T-cell (primary cell): ENCODE measurements at regions not wholly inside any gene's neighbourhood (a gene's known extent, or its start where the extent isn't known, plus 50 kb on each side); places are given as distances from the start of the nearest gene placed in this dataset.

ENCODE experiments used
- ATAC-seq, 4 experiments: fragments of 200-7000 bp in 3 of 4; fragments of 150-1000 bp in 1 of 4; cut with Tn5 transposase; replicated peaks in 1 of 4; 1 replicate in 3 of 4; 2 replicates in 1 of 4; pipeline ENCODE4 v1.10.0; 2021; ENCODE audit warnings: moderate library complexity in 3 of 4, mild to moderate bottlenecking in 2 of 4, moderate number of reproducible peaks in 1 of 4
- CTCF ChIA-PET, 2 donors: fragments of 300-600 bp; sonication (Branson Sonifier 250); formaldehyde crosslinking; loops; one replicate each; lab custom pipeline; 2022; ENCODE audit warnings: antibody characterized with exemption in 2 of 2; lab: Charles Lee
- POLR2A ChIA-PET, 2 donors: fragments of 300-600 bp; sonication (Branson Sonifier 250); formaldehyde crosslinking; loops; one replicate each; lab custom pipeline; 2022; ENCODE audit warnings: antibody characterized with exemption in 2 of 2; lab: Charles Lee
- DNase-seq, 35 experiments: peaks; one replicate each; pipeline versions ENCODE4 v3.0.0 to v3.0.0-alpha.2; 2013 to 2023
- H3K27ac ChIP-seq: one replicate; pipeline ENCODE4 v1.5.1; 2013; ENCODE audit warnings: low read length
- H3K27me3 ChIP-seq, 2 experiments: replicated peaks in 1 of 2; 1 replicate in 1 of 2; 2 replicates in 1 of 2; pipeline versions ENCODE4 v1.6.1 to v1.7.0; 2013; ENCODE audit warnings: low read length in 1 of 2, mixed read lengths in 1 of 2; ENCODE audit not compliant: control insufficient read depth in 2 of 2, insufficient read depth in 2 of 2; ENCODE audit errors: extremely low read depth in 1 of 2
- H3K36me3 ChIP-seq, 2 donors: 1 replicate in 1 of 2; 2 replicates in 1 of 2; pipeline versions ENCODE4 v1.6.1 to v1.7.0; 2013; ENCODE audit warnings: low read length in 1 of 2; ENCODE audit not compliant: control insufficient read depth in 2 of 2, insufficient read depth in 1 of 2; ENCODE audit errors: extremely low read depth in 1 of 2
- H3K4me1 ChIP-seq, 2 experiments: 1 replicate in 1 of 2; 2 replicates in 1 of 2; pipeline versions ENCODE4 v1.6.1 to v1.7.0; 2013; ENCODE audit warnings: low read length in 2 of 2, mixed read lengths in 1 of 2; ENCODE audit not compliant: insufficient read depth in 2 of 2, control insufficient read depth in 1 of 2; ENCODE audit errors: extremely low read depth in 1 of 2
- H3K4me3 ChIP-seq, 2 donors: 1 replicate in 1 of 2; 2 replicates in 1 of 2; pipeline versions ENCODE4 v1.5.1 to v1.7.0; 2013; ENCODE audit warnings: mild to moderate bottlenecking in 2 of 2, low read length in 1 of 2, moderate library complexity in 1 of 2; ENCODE audit not compliant: control insufficient read depth in 1 of 2; ENCODE audit errors: extremely low read depth in 1 of 2
- H3K9me3 ChIP-seq: 2 replicates; pipeline ENCODE4 v1.7.0; 2013
- H3K27ac Mint-ChIP-seq, 2 donors: one replicate each; pipeline ENCODE4 v1.8.0; 2020 to 2021; ENCODE audit warnings: mild to moderate bottlenecking in 2 of 2, mixed read lengths in 2 of 2
- H3K27me3 Mint-ChIP-seq, 2 donors: one replicate each; pipeline ENCODE4 v1.8.0; 2021 to 2022; ENCODE audit warnings: mixed read lengths in 2 of 2
- H3K36me3 Mint-ChIP-seq: one replicate; pipeline ENCODE4 v1.8.0; 2021; ENCODE audit warnings: mixed read lengths
- H3K4me1 Mint-ChIP-seq, 3 donors: one replicate each; pipeline ENCODE4 v1.8.0; 2020 to 2022; ENCODE audit warnings: mixed read lengths in 3 of 3, mild to moderate bottlenecking in 1 of 3
- H3K4me3 Mint-ChIP-seq, 3 donors: one replicate each; pipeline ENCODE4 v1.8.0; 2020 to 2022; ENCODE audit warnings: mild to moderate bottlenecking in 3 of 3, mixed read lengths in 3 of 3, moderate library complexity in 3 of 3
- H3K9me3 Mint-ChIP-seq, 3 donors: one replicate each; pipeline ENCODE4 v1.8.0; 2020 to 2022; ENCODE audit warnings: mixed read lengths in 3 of 3
- WGBS: methylation state at CpG from one replicate; pipeline ENCODE4 v1.1.5; 2013; ENCODE audit warnings: missing lambda C conversion rate; ENCODE audit not compliant: insufficient coverage; 5-methylcytosine and 5-hydroxymethylcytosine counted together

- no peak overlapping the region for H3K27ac Mint-ChIP-seq
These were observed 411.4 kb downstream of the IRX1 start for GRCh38 chr5:4007001-4007400.

GRCh38 chr5:4011943-4012342 is 416.3 kb downstream of the IRX1 start:
- H3K9me3 ChIP-seq = no peaks in the 10 kb centered on the region
- H3K27me3 Mint-ChIP-seq = no peaks in the 10 kb centered on the region
- no peaks in the 10 kb centered on the region for H3K27me3 ChIP-seq
- no peaks in the 10 kb centered on the region for H3K36me3 ChIP-seq
- 90% methylated on average over 5 of the region's 6 CpGs for WGBS
- peaks cover 0 to 2% (median 0%) of the 10 kb centered on the region in 3 donors for H3K4me1 Mint-ChIP-seq
- DNase-seq = no peak
- CTCF ChIA-PET = no interaction called here
- ATAC-seq = no peak
- H3K4me1 ChIP-seq = no peaks in the 10 kb centered on the region
- H3K9me3 Mint-ChIP-seq = peaks cover 2 to 5% (median 3%) of the 10 kb centered on the region in 3 donors
- no peaks in the 10 kb centered on the region for H3K36me3 Mint-ChIP-seq
- H3K27ac ChIP-seq = no peak overlapping the region
- no peak overlapping the region for H3K4me3 Mint-ChIP-seq
- POLR2A ChIA-PET = no interaction called here
- no peak overlapping the region for H3K27ac Mint-ChIP-seq
- H3K4me3 ChIP-seq = no peak overlapping the region

More at GRCh38 chr5:4007001-4007400, 411.4 kb downstream of the IRX1 start:
- Mint-ChIP-seq H3K4me3 (no peak overlapping the region), H3K27me3 (no peaks in the 10 kb centered on the region), H3K9me3 (peaks cover 3 to 7% (median 4%) of the 10 kb centered on the region in 3 donors), H3K36me3 (no peaks in the 10 kb centered on the region), H3K4me1 (no peaks in the 10 kb centered on the region)
- WGBS = no CpG with 5 or more reads among the region's 3 CpGs
- CTCF ChIA-PET = no interaction called here
- Histone ChIP-seq H3K36me3 (no peaks in the 10 kb centered on the region), H3K27me3 (no peaks in the 10 kb centered on the region), H3K9me3 (no peaks in the 10 kb centered on the region), H3K4me1 (no peaks in the 10 kb centered on the region), H3K4me3 (no peak overlapping the region), H3K27ac (no peak overlapping the region)
- POLR2A ChIA-PET = no interaction called here
- no peak for DNase-seq
- ATAC-seq = no peak

- Mint-ChIP-seq H3K9me3 (peaks cover 4 to 6% (median 5%) of the 10 kb centered on the region in 3 donors), H3K27ac (no peak overlapping the region), H3K27me3 (no peaks in the 10 kb centered on the region), H3K36me3 (no peaks in the 10 kb centered on the region), H3K4me3 (no peak overlapping the region), H3K4me1 (peaks cover 0 to 2% (median 0%) of the 10 kb centered on the region in 3 donors)
- Histone ChIP-seq H3K4me3 (no peak overlapping the region), H3K4me1 (no peaks in the 10 kb centered on the region), H3K27ac (no peak overlapping the region), H3K36me3 (no peaks in the 10 kb centered on the region), H3K27me3 (no peaks in the 10 kb centered on the region), H3K9me3 (no peaks in the 10 kb centered on the region)
- POLR2A ChIA-PET = no interaction called here
- CTCF ChIA-PET = no interaction called here
- DNase-seq (no peak), ATAC-seq (no peak)
- 89% methylated on average over 11 of the region's 20 CpGs for WGBS
These were observed 417.7 kb downstream of the IRX1 start for GRCh38 chr5:4013106-4013898.

DNA sequence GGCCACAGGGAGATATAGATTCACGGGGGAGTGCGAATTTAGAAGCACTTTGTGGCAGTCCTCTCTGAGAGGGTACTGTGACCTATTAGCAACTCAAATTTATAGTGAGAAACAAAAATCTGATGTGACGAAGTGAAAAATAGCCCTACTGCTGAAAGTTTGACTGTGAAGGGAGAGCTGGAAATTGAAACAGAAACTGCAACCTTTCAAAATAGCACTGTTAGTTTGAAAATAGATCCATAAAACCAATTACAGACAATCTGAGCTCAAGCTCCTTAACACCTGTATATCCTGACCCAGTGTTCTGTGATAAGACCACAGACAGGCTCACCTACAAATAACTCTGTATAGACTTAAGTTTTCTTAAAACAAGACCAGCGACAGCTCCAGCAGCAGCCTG is 420.1 kb downstream of the IRX1 start:
- H3K36me3 Mint-ChIP-seq = no peaks in the 10 kb centered on the region
- POLR2A ChIA-PET = no interaction called here
- Histone ChIP-seq H3K4me1 (no peaks in the 10 kb centered on the region), H3K27me3 (no peaks in the 10 kb centered on the region), H3K27ac (no peak overlapping the region), H3K36me3 (no peaks in the 10 kb centered on the region), H3K4me3 (no peak overlapping the region), H3K9me3 (no peaks in the 10 kb centered on the region)
- H3K27me3 Mint-ChIP-seq = no peaks in the 10 kb centered on the region
- ATAC-seq = no peak
- WGBS = 94% methylated on average over 2 of the region's 4 CpGs
- H3K9me3 Mint-ChIP-seq = peaks cover 5 to 9% (median 6%) of the 10 kb centered on the region in 3 donors
- H3K4me3 Mint-ChIP-seq = no peak overlapping the region
- CTCF ChIA-PET = no interaction called here
- peaks cover 0 to 2% (median 0%) of the 10 kb centered on the region in 3 donors for H3K4me1 Mint-ChIP-seq
- H3K27ac Mint-ChIP-seq = no peak overlapping the region
- no peak for DNase-seq

DNA sequence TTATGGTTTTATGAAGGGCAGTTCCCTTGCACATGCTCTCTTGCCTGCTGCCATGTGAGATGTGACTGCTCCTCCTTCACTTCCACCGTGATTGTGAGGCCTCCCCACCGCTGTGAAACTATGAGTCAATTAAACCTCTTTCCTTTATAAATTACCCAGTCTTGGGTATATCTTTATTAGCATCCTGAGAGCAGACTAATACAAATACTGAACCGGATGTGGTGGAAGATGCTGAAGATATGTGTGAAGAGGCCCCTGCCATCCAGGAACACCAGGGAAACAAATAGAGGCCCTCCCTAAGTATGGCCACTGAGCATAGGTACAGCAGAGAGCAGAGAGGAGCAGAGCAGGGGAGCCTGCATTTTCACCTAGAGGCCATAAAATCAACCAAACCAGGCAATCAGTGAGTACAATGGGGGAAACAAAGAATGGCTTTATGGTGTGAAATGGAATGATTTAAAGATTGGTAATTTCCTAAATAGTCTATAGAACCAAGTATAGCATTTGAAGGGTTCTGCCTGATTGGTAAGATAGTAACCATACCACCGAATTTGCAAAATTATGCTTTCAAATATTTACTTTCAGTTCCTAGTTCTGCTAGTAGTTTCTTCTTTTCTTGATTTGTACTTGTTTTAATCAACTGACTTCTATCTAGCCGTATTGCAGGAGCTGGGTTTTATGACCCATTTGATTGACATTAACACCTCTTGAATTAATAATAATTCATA is 421.6 kb downstream of the IRX1 start:
- peaks cover 0 to 2% (median 0%) of the 10 kb centered on the region in 3 donors for H3K4me1 Mint-ChIP-seq
- DNase-seq = no peak
- CTCF ChIA-PET = no interaction called here
- Histone ChIP-seq H3K27me3 (no peaks in the 10 kb centered on the region), H3K4me3 (no peak overlapping the region), H3K36me3 (no peaks in the 10 kb centered on the region), H3K27ac (no peak overlapping the region), H3K4me1 (no peaks in the 10 kb centered on the region), H3K9me3 (no peaks in the 10 kb centered on the region)
- no peaks in the 10 kb centered on the region for H3K27me3 Mint-ChIP-seq
- WGBS = no CpG with 5 or more reads among the region's 5 CpGs
- no peak overlapping the region for H3K4me3 Mint-ChIP-seq
- no peaks in the 10 kb centered on the region for H3K36me3 Mint-ChIP-seq
- no peak overlapping the region for H3K27ac Mint-ChIP-seq
- ATAC-seq = no peak
- POLR2A ChIA-PET = no interaction called here
- H3K9me3 Mint-ChIP-seq = peaks cover 5 to 9% (median 7%) of the 10 kb centered on the region in 3 donors

- ChIA-PET CTCF (no interaction called here), POLR2A (no interaction called here)
- no peak overlapping the region for H3K27ac Mint-ChIP-seq
- peaks cover 5 to 9% (median 7%) of the 10 kb centered on the region in 3 donors for H3K9me3 Mint-ChIP-seq
- DNase-seq = no peak
- no CpG with 5 or more reads among the region's 2 CpGs for WGBS
- Histone ChIP-seq H3K36me3 (no peaks in the 10 kb centered on the region), H3K9me3 (no peaks in the 10 kb centered on the region), H3K4me3 (no peak overlapping the region), H3K4me1 (no peaks in the 10 kb centered on the region), H3K27ac (no peak overlapping the region), H3K27me3 (no peaks in the 10 kb centered on the region)
- H3K27me3 Mint-ChIP-seq = no peaks in the 10 kb centered on the region
- no peaks in the 10 kb centered on the region for H3K36me3 Mint-ChIP-seq
- ATAC-seq = no peak
- H3K4me1 Mint-ChIP-seq = peaks cover 0 to 2% (median 0%) of the 10 kb centered on the region in 3 donors
- no peak overlapping the region for H3K4me3 Mint-ChIP-seq
These were observed 422.4 kb downstream of the IRX1 start for GRCh38 chr5:4018007-4018406.
